NB4 (cell line): ENCODE measurements at regions not wholly inside any gene's neighbourhood (a gene's known extent, or its start where the extent isn't known, plus 50 kb on each side); places are given as distances from the start of the nearest gene placed in this dataset.
"Not testable (repeated sequence)": the region's sequence is repeated elsewhere in the genome, so short reads cannot be mapped to it uniquely, and the experiment has no call there.

Experiments used
- DNase-seq: peaks from one replicate; pipeline ENCODE4 v3.0.0; 2010; ENCODE audit warnings: low read depth
- H3K4me3 ChIP-seq: one replicate; pipeline ENCODE4 v1.5.1; 2011; ENCODE audit warnings: mild to moderate bottlenecking, low read depth, low read length, moderate library complexity
- CTCF ChIP-seq: IDR thresholded peaks from one replicate; pipeline ENCODE4 v1.5.1; 2012; ENCODE audit warnings: low read depth, low read length
- MAX ChIP-seq: IDR thresholded peaks from 2 replicates; pipeline ENCODE4 v1.6.1; 2011; ENCODE audit warnings: low read depth, low read length
- MYC ChIP-seq: IDR thresholded peaks from 2 replicates; pipeline ENCODE4 v1.6.1; 2011; ENCODE audit warnings: low read depth, low read length
- POLR2A ChIP-seq: IDR thresholded peaks from 2 replicates; pipeline ENCODE4 v1.6.1; 2011; ENCODE audit warnings: mild to moderate bottlenecking; ENCODE audit not compliant: insufficient read length; ENCODE audit errors: extremely low read depth

DNA sequence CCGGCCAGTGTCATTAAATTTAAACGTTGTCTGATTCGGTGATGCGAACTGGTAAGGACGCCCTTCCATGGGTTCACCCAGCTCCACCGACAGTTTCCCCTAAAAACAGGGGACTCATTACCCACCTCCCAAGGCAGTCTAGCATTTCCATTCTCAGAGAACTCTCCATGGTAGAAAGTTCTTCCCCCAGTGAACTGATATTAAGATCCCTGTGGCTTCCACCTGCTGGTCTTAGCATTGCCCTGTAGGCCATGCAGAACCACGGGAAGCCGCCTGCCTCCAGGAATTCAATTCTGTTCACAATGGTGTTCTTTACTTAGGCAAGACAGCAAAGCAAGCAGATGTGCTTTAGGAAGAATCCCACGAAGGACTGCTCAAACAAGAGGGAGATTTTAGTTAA is 128.9 kb upstream of the NANOS1 start:
- TF ChIP-seq CTCF (no peak), MAX (no peak), MYC (no peak), POLR2A (no peak)
- no peak overlapping the region for H3K4me3 ChIP-seq
- DNase-seq = no peak

GRCh38 chr10:118901380-118901779 is 128.1 kb upstream of the NANOS1 start:
- TF ChIP-seq POLR2A (no peak), MYC (no peak), MAX (no peak), CTCF (no peak)
- DNase-seq = no peak
- no peak overlapping the region for H3K4me3 ChIP-seq

DNA sequence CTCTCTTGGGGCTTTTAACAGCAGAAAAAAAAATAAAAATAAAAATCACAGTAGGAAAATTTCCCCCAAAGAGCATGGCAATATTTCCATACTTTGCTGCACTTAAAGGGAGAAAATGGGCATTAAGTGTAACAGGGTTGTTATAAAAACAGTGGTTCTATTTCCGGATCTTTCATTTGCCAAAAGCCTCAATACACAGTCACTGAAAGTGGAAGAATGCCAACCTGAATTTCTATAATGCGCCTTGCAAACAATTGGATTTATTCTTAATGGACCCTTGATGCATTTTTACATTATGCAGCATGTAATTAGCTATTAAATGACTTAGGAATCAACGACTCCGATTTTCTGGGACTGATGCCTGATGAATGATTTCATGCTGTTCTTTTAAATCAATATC is 127.6 kb upstream of the NANOS1 start:
- H3K4me3 ChIP-seq = no peak overlapping the region
- DNase-seq = no peak
- TF ChIP-seq POLR2A = no peak
- no peak for TF ChIP-seq MYC
- TF ChIP-seq MAX = no peak
- TF ChIP-seq CTCF = no peak

DNA sequence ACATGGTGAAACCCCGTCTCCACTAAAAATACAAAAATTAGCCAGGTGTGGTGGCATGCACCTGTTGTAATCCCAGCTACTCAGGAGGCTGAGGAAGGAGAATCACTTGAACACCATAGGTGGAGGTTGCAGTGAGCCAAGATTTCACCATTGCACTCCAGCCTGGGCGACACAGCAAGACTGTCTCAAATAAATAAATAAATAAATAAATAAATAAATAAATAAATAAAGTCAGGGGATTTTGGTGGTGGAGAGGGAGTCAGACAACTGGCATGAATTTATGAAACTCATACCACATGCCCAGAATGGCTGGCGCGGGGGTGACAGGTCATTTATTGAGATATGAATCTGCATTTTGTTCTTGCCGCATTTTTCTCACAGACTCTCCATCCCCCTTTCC is 126.9 kb upstream of the NANOS1 start:
- DNase-seq, H3K4me3 ChIP-seq: not testable (repeated sequence)

DNA sequence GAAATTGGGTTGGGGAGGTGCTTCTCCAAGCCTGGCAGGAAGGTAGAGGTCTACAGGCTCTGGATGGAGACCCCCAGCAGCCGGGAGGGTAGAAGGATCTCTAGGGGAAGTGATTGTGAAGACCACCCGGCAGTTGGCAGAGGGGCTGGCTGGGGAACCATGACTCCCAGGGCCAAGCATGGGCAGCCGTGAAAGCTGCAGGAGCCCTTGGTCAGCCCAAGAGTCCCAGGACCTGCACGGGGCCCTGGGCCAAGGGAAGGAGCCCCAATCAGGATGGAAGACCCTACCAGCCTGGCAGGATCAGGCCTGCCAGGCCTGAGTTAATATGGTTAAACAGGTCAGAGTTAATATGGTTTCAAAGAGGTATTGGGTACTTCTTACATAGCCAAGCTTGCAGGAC is 126.3 kb upstream of the NANOS1 start:
- TF ChIP-seq MAX = no peak
- TF ChIP-seq CTCF = no peak
- TF ChIP-seq MYC = no peak
- TF ChIP-seq POLR2A = no peak
- DNase-seq = no peak
- H3K4me3 ChIP-seq = no peak overlapping the region

DNA sequence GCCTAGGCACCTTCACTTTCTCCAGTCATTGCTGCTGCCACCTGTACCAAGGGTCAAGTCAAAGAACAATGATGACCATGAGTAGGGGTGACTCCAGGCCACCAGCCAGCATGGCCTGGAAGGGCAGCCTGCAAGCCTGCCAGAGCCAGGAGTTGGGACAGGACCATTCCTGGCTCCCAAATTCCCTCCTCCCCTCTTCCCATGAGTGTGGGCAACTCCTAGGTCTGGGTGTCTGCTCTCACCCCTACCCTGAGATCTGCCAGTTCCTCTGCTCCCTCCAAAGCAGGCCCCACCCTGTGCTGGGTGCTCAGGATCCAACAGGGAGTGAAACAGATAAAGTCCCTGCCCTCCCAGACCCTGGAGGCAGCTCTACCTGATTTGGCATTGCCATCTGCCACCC is 125.8 kb upstream of the NANOS1 start:
- TF ChIP-seq MYC (no peak), POLR2A (no peak), MAX (no peak), CTCF (no peak)
- DNase-seq = no peak

More for the DNA sequence above, 125.8 kb upstream of the NANOS1 start:
- no peak overlapping the region for H3K4me3 ChIP-seq
